ENCODE measurements at regions not wholly inside any gene's neighbourhood (a gene's known extent, or its start where the extent isn't known, plus 50 kb on each side); places are given as distances from the start of the nearest gene placed in this dataset.

GRCh38 chr20:47847884-47848485 is 62.7 kb upstream of the SULF2 start (continued):
- TF ChIP-seq CUX1 (IDR thresholded peaks at IDR 0.05; ENCODE audit: insufficient replicate concordance, low read depth, low read length): no peak
- TF ChIP-seq RB1 (IDR thresholded peaks at IDR 0.05; ENCODE audit: borderline replicate concordance): no peak
- TF ChIP-seq SIX5 (IDR thresholded peaks at IDR 0.05; ENCODE audit: low read depth, low read length, severe bottlenecking): no peak
- TF ChIP-seq ATF2 (IDR thresholded peaks at IDR 0.05; ENCODE audit: low read length): no peak
- TF ChIP-seq RAD51 (IDR thresholded peaks at IDR 0.05): peak; percentile 85
- TF ChIP-seq CEBPB (IDR thresholded peaks at IDR 0.05; ENCODE audit: borderline replicate concordance in 1 of 2, low read depth in 2 of 2, low read length in 2 of 2): no peak
- no peak for TF ChIP-seq WRNIP1 (IDR thresholded peaks at IDR 0.05; ENCODE audit: borderline replicate concordance, low read depth, low read length)
- TF ChIP-seq ZNF207 (IDR thresholded peaks at IDR 0.05; ENCODE audit: borderline replicate concordance): no peak
- TF ChIP-seq SMAD5 (IDR thresholded peaks at IDR 0.05; ENCODE audit: low read depth): no peak
- TF ChIP-seq PAX5 (IDR thresholded peaks at IDR 0.05; ENCODE audit: borderline replicate concordance, low read depth, low read length): 0 out of 2 replicates have a peak, but pooled peaks have one; percentile 9
- TF ChIP-seq MXI1 (IDR thresholded peaks at IDR 0.05; ENCODE audit: low read depth, low read length): no peak
- TF ChIP-seq E2F8 (IDR thresholded peaks at IDR 0.05; ENCODE audit: low read depth, partially characterized antibody): no peak
- TF ChIP-seq KDM1A (IDR thresholded peaks at IDR 0.05; ENCODE audit: borderline replicate concordance): no peak
- TF ChIP-seq POLR2AphosphoS5 (IDR thresholded peaks at IDR 0.05; ENCODE audit: low read length): no peak
- no peak for TF ChIP-seq BCL11A (IDR thresholded peaks at IDR 0.05; ENCODE audit: low read depth, low read length)
- TF ChIP-seq SRF (IDR thresholded peaks at IDR 0.05; ENCODE audit: low read depth in 2 of 2, low read length in 2 of 2): no peak
- TF ChIP-seq NR2C2 (IDR thresholded peaks at IDR 0.05; ENCODE audit: borderline replicate concordance, control insufficient read depth, insufficient read length, low read depth): no peak
- no peak for TF ChIP-seq E4F1 (IDR thresholded peaks at IDR 0.05; ENCODE audit: borderline replicate concordance, partially characterized antibody)
- no peak for TF ChIP-seq HDAC6 (IDR thresholded peaks at IDR 0.05; ENCODE audit: unreplicated experiment)
